Activated T-helper 17 cell treated with anti-CD3 and anti-CD28 coated beads, Interleukin-2, amount 50 U/mL, for 72 hours (primary cell): ENCODE measurements at regions not wholly inside any gene's neighbourhood (a gene's known extent, or its start where the extent isn't known, plus 50 kb on each side); places are given as distances from the start of the nearest gene placed in this dataset.

Experiments
- ATAC-seq: fragments of 150-1000 bp; cut with Tn5 transposase; replicated peaks from 2 replicates; pipeline ENCODE4 v1.10.0; 2021; ENCODE audit warnings: mild to moderate bottlenecking, moderate library complexity
- H3K27ac Mint-ChIP-seq: one replicate; pipeline ENCODE4 v1.8.0; 2022; ENCODE audit warnings: mixed read lengths
- H3K27me3 Mint-ChIP-seq: one replicate; pipeline ENCODE4 v1.8.0; 2022; ENCODE audit warnings: mixed read lengths
- H3K36me3 Mint-ChIP-seq: one replicate; pipeline ENCODE4 v1.8.0; 2022; ENCODE audit warnings: low read depth, mild to moderate bottlenecking, mixed read lengths
- H3K4me1 Mint-ChIP-seq: one replicate; pipeline ENCODE4 v1.8.0; 2022; ENCODE audit warnings: mixed read lengths
- H3K4me3 Mint-ChIP-seq: one replicate; pipeline ENCODE4 v1.8.0; 2022; ENCODE audit warnings: mild to moderate bottlenecking, mixed read lengths
- H3K9me3 Mint-ChIP-seq: one replicate; pipeline ENCODE4 v1.8.0; 2022; ENCODE audit warnings: mixed read lengths

DNA sequence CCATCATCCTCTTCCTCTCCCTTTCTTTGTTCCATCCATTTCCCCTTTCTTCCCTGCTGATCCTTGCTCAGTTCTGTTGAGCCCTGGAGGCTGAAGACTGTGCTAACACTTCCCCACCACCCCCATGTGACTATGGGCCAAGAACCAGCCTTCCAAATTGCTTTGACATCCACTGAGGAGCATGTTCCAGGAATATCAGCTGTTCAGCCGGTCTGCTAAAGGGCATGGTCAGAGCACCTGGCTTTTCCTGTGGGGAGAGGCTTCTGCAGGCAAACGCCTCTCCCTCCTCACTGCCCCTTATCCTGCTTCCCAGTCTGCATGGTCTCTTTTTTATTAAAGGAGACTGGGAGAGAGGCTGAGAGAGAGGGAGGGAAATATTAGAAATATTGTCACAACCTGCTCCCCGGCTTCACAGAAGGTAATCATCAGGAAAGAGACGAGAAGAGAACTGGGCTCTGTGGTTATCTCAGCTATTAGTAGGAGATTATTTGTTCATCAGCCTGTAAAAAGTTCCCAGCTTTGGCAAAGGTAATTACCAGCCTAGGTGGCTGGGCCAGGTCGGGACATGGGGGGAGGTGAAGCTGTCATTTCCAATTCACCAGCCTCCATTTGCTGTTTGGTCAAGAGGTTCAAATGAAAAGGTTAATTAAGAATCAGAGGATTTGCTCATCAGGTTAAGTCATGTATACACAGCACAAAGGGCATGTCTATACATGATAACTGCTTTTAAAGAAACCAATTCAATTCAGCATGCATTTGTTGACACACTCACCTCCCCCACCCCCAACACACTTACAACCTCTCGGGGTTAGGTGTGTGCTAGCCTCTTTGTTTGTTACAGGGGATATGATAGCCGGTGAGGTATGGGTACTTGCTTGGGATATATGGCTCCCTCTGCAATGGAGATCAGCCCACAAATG lies 83.7 kb upstream of the CRHR1 start:
- no peak for ATAC-seq
- Mint-ChIP-seq H3K4me1 (peaks cover 6% of the 10 kb centered on the region), H3K27me3 (peaks cover 42% of the 10 kb centered on the region), H3K36me3 (no peaks in the 10 kb centered on the region), H3K4me3 (no peak overlapping the region), H3K9me3 (no peaks in the 10 kb centered on the region), H3K27ac (no peak overlapping the region)

DNA sequence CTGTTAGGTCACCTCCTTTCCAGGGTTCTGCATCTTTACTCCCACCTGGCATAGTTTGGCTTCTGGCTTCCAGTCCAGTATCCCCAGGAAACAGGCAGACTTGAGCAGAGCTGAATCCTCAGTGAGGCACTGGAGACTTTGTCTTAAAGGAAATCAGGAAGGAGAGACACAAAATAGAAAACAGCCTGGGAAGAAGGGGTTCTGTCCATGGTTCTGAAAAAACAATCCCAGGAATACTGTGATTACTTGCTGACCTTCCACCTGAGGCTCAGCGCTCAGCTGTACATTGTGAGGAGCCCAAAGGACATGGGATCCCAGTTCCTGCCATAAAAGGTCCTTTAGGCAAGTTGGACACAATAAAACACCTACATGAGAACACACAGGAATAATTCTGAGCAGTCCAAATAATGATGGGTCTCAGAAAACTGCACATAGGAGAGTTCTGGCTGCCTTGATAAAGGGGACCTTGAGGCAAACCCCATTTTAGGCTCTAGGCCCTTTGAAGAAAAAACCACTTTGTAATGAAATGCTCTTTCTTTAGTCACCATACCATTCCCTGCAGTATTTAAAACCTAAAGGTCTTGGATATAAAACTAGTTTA lies 81.4 kb upstream of the CRHR1 start:
- no peak for ATAC-seq
- H3K36me3 Mint-ChIP-seq: no peaks in the 10 kb centered on the region
- H3K9me3 Mint-ChIP-seq: no peaks in the 10 kb centered on the region
- peaks cover 15% of the 10 kb centered on the region for H3K4me1 Mint-ChIP-seq
- H3K4me3 Mint-ChIP-seq: no peak overlapping the region
- H3K27me3 Mint-ChIP-seq: peaks cover 42% of the 10 kb centered on the region
- H3K27ac Mint-ChIP-seq: no peak overlapping the region

DNA sequence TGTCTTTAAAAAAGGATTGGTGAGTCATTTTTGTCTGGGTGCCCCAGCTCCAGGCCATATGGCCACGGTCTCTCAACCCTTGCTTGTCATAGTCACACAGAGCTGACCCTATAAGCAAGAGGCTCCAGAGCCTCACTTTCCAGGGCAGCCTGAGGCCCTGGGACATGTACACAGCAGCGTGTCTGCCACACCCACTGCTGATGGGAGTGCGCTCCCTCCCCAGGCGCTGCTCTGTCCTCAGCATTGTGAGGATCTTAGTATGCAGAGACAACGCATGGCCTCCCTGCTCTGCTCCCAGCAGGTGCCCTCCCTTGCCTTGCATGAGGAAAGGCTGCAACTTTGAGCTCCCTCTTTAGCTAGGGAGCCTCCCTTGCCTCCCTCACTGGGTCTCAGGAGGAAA lies 80.8 kb upstream of the CRHR1 start:
- no peak overlapping the region for H3K4me3 Mint-ChIP-seq
- no peaks in the 10 kb centered on the region for H3K9me3 Mint-ChIP-seq
- H3K27me3 Mint-ChIP-seq: peaks cover 47% of the 10 kb centered on the region
- peaks cover 15% of the 10 kb centered on the region for H3K4me1 Mint-ChIP-seq
- H3K27ac Mint-ChIP-seq: no peak overlapping the region
- no peak for ATAC-seq
- no peaks in the 10 kb centered on the region for H3K36me3 Mint-ChIP-seq

DNA sequence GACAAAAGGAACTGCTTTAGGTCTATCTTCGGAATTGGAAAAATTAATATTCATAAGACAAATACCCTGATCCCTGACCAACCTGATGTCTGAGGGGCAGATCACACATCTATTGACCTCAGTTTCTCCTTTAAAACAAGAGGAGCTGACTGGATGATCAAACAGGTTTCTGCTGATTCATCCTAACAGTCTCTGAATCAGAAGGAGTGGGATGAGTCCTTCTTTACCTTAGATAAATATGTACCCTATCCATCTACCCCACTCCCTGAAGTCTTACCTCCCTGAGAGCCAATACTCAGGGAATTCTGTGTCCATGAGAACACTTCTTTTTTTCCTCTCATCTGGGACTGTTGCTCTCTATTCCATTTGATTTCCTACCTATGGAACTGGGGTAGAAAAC lies 80.3 kb upstream of the CRHR1 start:
- peak; percentile 28 for ATAC-seq

DNA sequence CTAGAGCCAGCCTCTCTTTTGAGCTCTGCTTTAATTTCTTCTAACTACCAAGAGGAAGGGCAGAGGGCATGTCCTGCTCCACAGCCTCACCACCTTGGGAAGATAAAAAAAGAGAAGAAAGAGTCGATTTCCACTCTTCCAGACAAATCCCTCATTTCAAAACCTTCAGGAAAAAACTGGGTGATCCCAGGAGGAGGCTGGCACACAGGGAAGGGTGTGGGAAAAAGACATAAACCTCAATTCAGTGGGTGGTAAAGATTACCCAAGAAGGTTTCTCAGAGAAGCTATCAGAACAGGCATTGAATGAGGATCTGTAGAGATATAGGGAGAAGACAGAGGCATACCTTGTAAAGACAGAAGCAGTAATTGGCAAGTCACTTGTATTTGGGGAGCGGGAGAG lies 79.9 kb upstream of the CRHR1 start:
- H3K9me3 Mint-ChIP-seq: no peaks in the 10 kb centered on the region
- peaks cover 15% of the 10 kb centered on the region for H3K4me1 Mint-ChIP-seq
- no peak overlapping the region for H3K27ac Mint-ChIP-seq
- no peak for ATAC-seq
- no peak overlapping the region for H3K4me3 Mint-ChIP-seq
- peaks cover 43% of the 10 kb centered on the region for H3K27me3 Mint-ChIP-seq
- no peaks in the 10 kb centered on the region for H3K36me3 Mint-ChIP-seq

More for the DNA sequence above, 80.3 kb upstream of the CRHR1 start:
- Mint-ChIP-seq H3K27ac (no peak overlapping the region), H3K9me3 (no peaks in the 10 kb centered on the region), H3K36me3 (no peaks in the 10 kb centered on the region), H3K4me3 (no peak overlapping the region), H3K27me3 (peaks cover 43% of the 10 kb centered on the region), H3K4me1 (peaks cover 15% of the 10 kb centered on the region)

DNA sequence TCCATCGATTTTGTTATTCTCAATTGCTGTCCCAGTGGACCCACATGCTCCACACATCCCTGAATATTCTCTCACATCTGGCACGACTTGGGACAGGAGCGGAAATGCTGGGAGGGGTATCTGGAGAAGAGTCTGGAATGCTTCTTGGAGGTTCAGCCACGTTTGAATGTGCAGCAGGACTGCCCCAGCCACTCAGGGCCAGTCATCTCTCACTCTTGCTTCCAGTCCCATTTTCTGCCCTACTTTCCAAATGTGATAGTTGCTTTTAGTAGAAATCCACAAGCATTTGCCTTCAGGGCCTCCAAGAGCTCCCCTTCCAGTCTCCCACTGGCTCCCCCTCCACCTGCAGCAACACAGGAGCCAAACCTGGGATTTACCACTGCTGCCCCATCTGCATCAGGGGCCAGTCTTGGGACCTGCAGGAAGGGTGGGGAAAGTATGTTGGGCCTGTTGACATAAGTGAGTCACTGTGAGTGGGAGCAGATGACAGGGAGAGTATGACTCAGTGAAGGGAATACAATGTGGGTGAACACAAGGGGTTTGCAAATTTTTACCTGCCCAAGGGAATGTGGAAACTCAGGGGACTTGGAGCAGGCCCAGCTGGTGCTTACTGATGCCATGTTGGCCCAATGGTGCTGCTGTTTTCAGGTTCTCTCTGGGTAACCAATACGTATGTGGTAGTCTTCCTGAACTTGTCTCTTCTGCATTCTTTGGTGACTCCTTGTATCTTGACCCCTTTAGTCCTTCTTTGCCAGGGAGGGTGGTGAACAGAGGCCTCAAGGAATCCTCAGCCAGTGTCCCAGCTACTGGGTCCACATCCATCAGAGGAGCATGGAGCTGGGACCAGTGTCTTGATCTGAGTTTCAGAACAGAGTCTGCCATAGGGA lies 78.8 kb upstream of the CRHR1 start:
- peaks cover 43% of the 10 kb centered on the region for H3K27me3 Mint-ChIP-seq
- peaks cover 15% of the 10 kb centered on the region for H3K4me1 Mint-ChIP-seq
- no peaks in the 10 kb centered on the region for H3K9me3 Mint-ChIP-seq

DNA sequence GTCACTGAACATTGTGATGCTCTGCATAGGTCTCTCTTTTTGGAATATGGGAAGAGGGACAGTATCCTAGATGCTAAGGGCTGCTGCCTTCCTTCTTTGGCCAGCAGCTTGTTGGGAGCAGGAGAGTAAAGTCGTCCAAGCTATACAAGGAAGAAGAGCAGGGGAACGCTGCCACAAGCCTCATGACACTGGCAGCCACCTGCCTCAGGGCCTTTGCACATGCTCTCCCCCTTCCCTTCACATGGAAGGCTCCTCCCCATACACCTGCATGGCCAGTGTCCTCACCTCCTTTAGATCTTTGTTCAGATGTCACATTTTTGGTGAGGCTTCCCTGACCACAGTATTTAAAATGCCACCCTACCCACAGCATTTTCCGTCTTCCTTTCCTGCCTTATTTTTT lies 78.1 kb upstream of the CRHR1 start:
- peaks cover 15% of the 10 kb centered on the region for H3K4me1 Mint-ChIP-seq

More for the DNA sequence above, 78.8 kb upstream of the CRHR1 start:
- Mint-ChIP-seq H3K4me3 (no peak overlapping the region), H3K36me3 (no peaks in the 10 kb centered on the region), H3K27ac (peak overlapping the region; percentile 56)
- ATAC-seq: peak; percentile 96

DNA sequence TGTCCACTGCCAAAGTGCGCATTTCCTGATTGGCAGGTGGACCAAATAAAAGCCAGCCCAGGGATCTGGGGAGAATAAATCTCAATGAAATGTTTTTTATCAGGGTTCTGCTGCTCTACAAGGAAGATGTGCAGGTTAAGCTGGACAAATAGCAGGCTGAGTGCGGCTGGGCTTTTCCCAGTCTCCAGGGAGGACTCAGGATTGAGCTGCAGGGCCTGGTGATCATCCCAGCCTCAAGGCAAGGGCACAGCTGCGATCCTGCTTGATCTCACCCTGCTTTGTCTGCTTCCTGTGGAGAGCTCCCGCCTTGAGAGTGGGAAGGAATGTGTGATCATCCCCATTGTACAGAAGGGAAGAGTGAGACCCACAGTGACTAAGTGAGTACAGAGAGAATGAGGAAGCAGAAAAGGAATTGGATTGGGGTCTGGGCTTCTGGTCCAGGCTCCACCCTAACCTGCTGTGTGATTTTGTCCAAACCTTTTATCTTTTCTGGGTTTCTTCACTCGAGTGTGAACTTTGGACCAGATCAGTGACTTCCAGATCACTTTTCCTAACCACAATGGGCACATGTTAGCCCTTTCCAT lies 75.3 kb upstream of the CRHR1 start:
- H3K27ac Mint-ChIP-seq: no peak overlapping the region
- H3K36me3 Mint-ChIP-seq: no peaks in the 10 kb centered on the region
- H3K4me1 Mint-ChIP-seq: peaks cover 15% of the 10 kb centered on the region
- ATAC-seq: no peak
- H3K4me3 Mint-ChIP-seq: no peak overlapping the region
- no peaks in the 10 kb centered on the region for H3K9me3 Mint-ChIP-seq
- H3K27me3 Mint-ChIP-seq: peaks cover 36% of the 10 kb centered on the region

More for the DNA sequence above, 78.1 kb upstream of the CRHR1 start:
- ATAC-seq: no peak
- Mint-ChIP-seq H3K9me3 (no peaks in the 10 kb centered on the region), H3K36me3 (no peaks in the 10 kb centered on the region), H3K27me3 (peaks cover 42% of the 10 kb centered on the region), H3K27ac (no peak overlapping the region), H3K4me3 (no peak overlapping the region)

DNA sequence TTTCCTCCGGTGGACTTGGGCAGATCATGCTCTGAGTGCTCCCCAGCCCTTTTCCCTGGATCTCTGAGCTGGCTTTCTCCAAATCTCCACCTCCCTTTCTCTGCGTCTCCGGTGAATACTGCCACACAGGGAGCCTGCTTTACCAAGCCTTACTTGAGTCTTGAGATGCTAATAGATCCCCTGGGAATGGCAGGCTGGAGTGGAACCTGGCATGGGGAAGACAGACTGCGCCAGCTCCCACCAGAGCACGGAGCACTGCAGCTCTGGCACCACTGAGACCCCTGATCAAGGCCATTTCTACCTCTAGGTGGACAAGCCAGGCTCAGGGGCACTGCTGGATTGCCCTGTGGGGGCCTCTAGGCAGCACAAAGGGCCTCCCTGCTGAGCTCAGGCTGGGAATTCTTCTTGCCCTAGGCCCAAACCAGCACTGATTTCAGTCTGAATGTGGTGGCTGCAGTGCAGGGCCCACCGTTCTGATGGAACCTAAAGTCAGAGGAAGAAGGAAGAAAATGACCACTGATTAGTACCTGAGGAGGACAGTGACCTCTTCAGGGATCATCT lies 74.3 kb upstream of the CRHR1 start:
- peaks cover 30% of the 10 kb centered on the region for H3K27me3 Mint-ChIP-seq
- no peak for ATAC-seq
- H3K27ac Mint-ChIP-seq: no peak overlapping the region
- no peaks in the 10 kb centered on the region for H3K9me3 Mint-ChIP-seq
- H3K36me3 Mint-ChIP-seq: no peaks in the 10 kb centered on the region
- no peak overlapping the region for H3K4me3 Mint-ChIP-seq
- H3K4me1 Mint-ChIP-seq: peaks cover 15% of the 10 kb centered on the region

DNA sequence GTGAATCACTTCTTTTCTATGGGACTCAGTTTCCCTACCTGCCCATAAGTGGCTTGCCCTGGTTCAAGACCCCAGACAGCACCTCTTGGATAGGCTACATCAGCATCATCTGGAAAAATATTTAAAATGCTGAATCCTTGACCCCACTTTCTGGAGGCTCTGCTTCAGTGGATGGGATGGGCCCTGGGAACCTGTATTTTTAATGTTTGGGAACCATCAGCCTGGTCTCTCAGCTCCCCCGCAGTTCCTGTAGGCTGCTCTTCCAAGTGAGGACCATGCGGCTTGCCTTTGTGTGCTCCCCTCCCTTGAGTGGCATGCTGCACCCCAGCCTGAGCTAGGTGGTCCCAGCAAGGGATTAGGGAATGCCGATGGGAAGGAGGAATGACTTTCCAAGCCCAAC lies 68.3 kb upstream of the CRHR1 start:
- H3K4me3 Mint-ChIP-seq: no peak overlapping the region
- ATAC-seq: no peak
- H3K36me3 Mint-ChIP-seq: no peaks in the 10 kb centered on the region
- H3K9me3 Mint-ChIP-seq: no peaks in the 10 kb centered on the region
- no peak overlapping the region for H3K27ac Mint-ChIP-seq
- no peaks in the 10 kb centered on the region for H3K4me1 Mint-ChIP-seq
- peaks cover 26% of the 10 kb centered on the region for H3K27me3 Mint-ChIP-seq

DNA sequence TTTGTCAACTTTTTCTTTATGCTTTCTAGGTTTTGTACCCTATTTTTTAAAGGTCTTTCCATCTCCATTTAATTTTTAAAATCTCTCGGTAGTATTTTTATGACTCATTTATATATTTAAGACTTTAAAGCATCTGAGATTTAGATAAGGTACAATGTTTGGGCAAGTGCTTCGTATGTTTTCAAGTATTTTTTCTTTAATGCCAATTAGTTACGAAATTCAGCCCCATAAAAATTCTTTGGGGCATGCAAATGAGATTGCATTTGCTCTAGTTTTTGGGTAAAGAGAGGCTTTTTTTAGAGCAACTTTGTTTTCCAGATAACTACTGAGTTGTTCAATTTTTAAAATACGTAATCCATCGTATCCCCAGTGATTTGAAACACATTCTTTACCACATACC lies 65.3 kb upstream of the CRHR1 start:
- no peak for ATAC-seq
- H3K4me3 Mint-ChIP-seq: no peak overlapping the region
- H3K36me3 Mint-ChIP-seq: no peaks in the 10 kb centered on the region
- peaks cover 27% of the 10 kb centered on the region for H3K27me3 Mint-ChIP-seq
- H3K4me1 Mint-ChIP-seq: no peaks in the 10 kb centered on the region
- no peaks in the 10 kb centered on the region for H3K9me3 Mint-ChIP-seq
- no peak overlapping the region for H3K27ac Mint-ChIP-seq

DNA sequence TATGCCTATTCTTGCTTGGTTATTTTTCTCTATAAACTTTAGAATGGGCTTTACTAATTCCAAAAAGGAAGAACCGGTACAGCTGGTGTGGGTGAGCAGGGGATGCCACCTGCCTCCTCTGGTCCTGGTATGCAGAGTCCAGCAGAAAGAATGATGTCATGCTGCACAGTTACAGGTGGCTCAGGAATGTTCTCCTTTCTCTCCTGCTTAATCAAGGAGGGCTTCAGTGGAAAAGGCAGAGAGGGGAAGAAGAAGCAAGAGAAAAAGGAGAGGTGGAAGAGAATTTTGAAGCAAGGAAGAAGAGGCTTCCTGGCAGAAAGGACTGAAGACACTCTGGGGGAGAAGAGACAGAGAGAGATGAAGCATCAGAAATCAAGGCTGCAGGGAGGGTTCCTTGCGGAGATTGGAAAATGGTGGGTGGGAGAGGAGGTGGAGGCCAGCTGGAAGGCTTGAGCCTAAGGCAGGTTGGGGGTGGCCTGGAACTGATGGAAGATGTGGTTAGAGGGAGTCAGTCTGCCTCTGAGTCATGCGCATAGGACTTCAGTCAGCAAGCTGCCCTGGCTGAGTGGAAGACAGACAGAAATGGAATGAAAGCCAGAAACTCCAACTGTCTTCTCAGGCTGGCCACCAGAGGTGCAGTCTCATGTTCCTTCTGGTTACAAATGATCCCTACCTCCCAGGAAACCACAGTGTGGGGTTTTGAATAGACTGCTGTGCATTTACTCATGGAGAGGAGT lies 64.6 kb upstream of the CRHR1 start:
- Mint-ChIP-seq H3K27ac (no peak overlapping the region), H3K27me3 (peaks cover 30% of the 10 kb centered on the region), H3K4me1 (no peaks in the 10 kb centered on the region), H3K4me3 (no peak overlapping the region), H3K9me3 (no peaks in the 10 kb centered on the region), H3K36me3 (no peaks in the 10 kb centered on the region)
- peak; percentile 38 for ATAC-seq

DNA sequence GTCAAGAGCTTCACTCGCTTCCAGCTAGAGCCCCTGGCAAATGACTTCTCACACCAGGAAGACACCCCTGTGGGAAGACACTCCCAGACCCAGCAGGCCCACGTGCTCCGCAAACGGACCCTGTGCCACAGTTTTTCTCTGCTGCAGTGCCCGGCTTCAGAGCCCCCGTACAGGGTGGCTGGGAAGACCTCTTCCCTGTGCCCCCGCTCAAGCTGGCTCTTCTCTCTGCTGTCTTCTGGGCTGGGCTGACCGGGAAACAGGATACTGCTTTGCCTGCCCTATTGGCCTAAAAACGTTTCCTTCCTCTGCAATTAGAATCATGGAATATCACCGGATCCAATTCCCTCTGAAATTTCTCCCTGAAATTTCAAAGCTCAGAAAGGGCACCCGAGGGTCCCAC lies 63.7 kb upstream of the CRHR1 start:
- Mint-ChIP-seq H3K9me3 (no peaks in the 10 kb centered on the region), H3K27me3 (peaks cover 36% of the 10 kb centered on the region), H3K36me3 (no peaks in the 10 kb centered on the region), H3K27ac (no peak overlapping the region), H3K4me3 (no peak overlapping the region), H3K4me1 (no peaks in the 10 kb centered on the region)
- no peak for ATAC-seq
